HAP-1 (cell line): ENCODE measurements at regions not wholly inside any gene's neighbourhood (a gene's known extent, or its start where the extent isn't known, plus 50 kb on each side); places are given as distances from the start of the nearest gene placed in this dataset.

ENCODE experiments used
- DNase-seq, 2 experiments: peaks; one replicate each; pipeline ENCODE4 v3.0.0-alpha.2; 2016 to 2020; ENCODE audit warnings: low spot score in 2 of 2
- H3K27me3 ChIP-seq: fragments of 250-450 bp; sonication (Bioruptor Pico); 2 replicates; pipeline ENCODE4 v1.5.1; 2020; ENCODE audit warnings: low read depth, mild to moderate bottlenecking, moderate library complexity
- H3K36me3 ChIP-seq: fragments of 250-450 bp; sonication (Bioruptor Pico); replicated peaks from 2 replicates; pipeline ENCODE4 v1.5.1; 2020; ENCODE audit warnings: mild to moderate bottlenecking
- H3K4me1 ChIP-seq: fragments of 250-450 bp; sonication (Bioruptor Pico); 2 replicates; pipeline ENCODE4 v1.5.1; 2020; ENCODE audit warnings: mild to moderate bottlenecking
- H3K4me3 ChIP-seq: fragments of 250-450 bp; sonication (Bioruptor Pico); 2 replicates; pipeline ENCODE4 v1.5.1; 2020; ENCODE audit warnings: mild to moderate bottlenecking, moderate library complexity
- H3K9me3 ChIP-seq: fragments of 250-450 bp; sonication (Bioruptor Pico); 2 replicates; pipeline ENCODE4 v1.5.1; 2020; ENCODE audit warnings: mild to moderate bottlenecking, moderate library complexity
- in situ Hi-C: fragments of 300-500 bp; cut with MboI; formaldehyde crosslinking; loops from 3 replicates; pipeline ENCODE4 v1.14.3; 2020; ENCODE audit warnings: low sequenced_read_pairs, inconsistent platforms, mixed read lengths

DNA sequence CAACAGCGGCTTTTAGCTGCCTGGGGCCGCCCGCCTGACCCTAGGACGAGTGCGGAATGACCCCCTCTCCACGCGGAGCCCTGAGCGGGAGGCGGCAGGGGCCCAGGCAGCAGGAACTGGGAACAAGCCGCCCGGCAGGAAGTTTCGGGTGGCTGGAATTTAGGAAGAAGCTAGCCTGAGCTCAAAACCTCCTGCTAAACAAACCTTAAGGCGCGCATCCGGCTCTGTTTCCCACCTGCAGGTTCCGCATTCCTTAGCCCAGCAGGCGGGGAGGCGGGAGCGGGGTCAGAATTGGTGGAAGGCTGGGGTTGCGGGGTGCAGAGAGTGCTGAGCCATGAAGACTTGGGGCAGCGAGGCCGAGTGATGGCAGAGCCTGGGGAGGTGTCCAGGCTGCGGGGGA, 813.9 kb downstream of the KCNJ18 start:
- DNase-seq, result no peak
- Histone ChIP-seq H3K36me3 (no peaks in the 10 kb centered on the region), H3K4me3 (no peak overlapping the region), H3K27me3 (no peaks in the 10 kb centered on the region), H3K4me1 (no peaks in the 10 kb centered on the region), H3K9me3 (no peaks in the 10 kb centered on the region)
- in situ Hi-C loops, result no loop called here

DNA sequence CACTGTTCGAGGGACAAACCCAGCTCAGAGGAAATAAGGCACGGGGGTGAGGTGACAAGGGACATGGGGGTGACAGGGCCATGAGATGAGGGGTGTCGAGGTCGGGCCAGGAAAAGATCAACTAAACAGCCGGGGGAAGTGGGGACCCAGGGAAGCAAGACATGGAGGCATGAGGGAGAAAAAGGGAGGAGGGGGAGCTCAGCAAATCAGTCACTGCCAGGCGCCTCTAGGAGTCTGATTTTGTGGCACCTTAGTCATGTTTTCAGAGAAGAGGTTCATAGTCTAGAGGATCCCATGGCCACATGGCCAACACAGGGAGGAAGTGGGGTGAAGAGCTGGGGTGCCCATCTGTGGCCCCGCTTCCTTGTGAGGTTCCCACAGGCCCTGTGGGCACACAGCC, 814.5 kb downstream of the KCNJ18 start:
- no peak for DNase-seq

DNA sequence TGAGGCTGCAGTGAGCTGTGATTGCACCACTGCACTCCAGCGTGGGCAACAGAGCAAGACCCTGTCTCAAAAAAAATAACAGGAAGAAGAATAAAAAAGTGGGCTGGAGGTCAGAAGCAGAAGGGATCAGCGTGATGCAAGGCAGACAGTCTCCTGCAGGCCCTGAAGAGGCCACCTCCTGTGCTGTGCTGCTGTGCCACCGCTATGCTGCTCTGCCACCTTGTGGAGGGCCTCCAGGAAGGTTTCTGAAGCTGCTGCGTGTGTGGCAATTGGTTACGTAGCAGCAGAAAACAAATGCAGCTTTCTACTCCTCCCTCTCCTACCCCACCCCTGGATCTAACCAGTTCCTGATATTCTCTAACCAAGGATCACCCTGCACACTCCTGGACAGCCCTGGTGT, 815.5 kb downstream of the KCNJ18 start:
- in situ Hi-C loops, result no loop called here

More for the DNA sequence above, 814.5 kb downstream of the KCNJ18 start:
- H3K9me3 ChIP-seq, result no peaks in the 10 kb centered on the region
- no peaks in the 10 kb centered on the region for H3K36me3 ChIP-seq
- in situ Hi-C loops, result no loop called here
- H3K27me3 ChIP-seq, result no peaks in the 10 kb centered on the region
- H3K4me1 ChIP-seq, result no peaks in the 10 kb centered on the region
- no peak overlapping the region for H3K4me3 ChIP-seq

DNA sequence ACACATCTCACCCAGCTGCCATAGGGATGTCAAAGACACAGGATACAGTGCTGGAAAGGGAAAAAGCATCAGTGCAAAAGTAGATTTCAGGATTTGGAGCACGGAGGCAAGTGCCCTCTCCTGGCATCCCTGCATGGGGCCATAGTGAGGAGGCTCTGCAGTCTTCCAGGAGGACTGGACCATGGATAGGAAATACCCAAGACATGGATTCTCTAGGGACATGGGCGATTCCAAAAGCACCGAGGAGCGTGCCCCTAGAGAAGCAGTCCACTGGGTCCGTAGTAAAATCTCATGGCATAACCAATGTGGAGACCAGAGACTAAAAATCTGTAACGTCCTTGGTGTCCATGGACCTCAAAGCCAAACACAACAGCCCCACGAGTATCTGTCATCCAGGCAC, 818.2 kb downstream of the KCNJ18 start:
- H3K9me3 ChIP-seq, result no peaks in the 10 kb centered on the region
- H3K4me3 ChIP-seq, result no peak overlapping the region
- H3K36me3 ChIP-seq, result no peaks in the 10 kb centered on the region
- H3K4me1 ChIP-seq, result no peaks in the 10 kb centered on the region
- no peaks in the 10 kb centered on the region for H3K27me3 ChIP-seq
- DNase-seq, result no peak
- in situ Hi-C loops, result no loop called here

More for the DNA sequence above, 815.5 kb downstream of the KCNJ18 start:
- H3K9me3 ChIP-seq, result no peaks in the 10 kb centered on the region
- H3K4me3 ChIP-seq, result no peak overlapping the region
- H3K4me1 ChIP-seq, result no peaks in the 10 kb centered on the region
- no peaks in the 10 kb centered on the region for H3K27me3 ChIP-seq
- no peaks in the 10 kb centered on the region for H3K36me3 ChIP-seq
- no peak for DNase-seq

DNA sequence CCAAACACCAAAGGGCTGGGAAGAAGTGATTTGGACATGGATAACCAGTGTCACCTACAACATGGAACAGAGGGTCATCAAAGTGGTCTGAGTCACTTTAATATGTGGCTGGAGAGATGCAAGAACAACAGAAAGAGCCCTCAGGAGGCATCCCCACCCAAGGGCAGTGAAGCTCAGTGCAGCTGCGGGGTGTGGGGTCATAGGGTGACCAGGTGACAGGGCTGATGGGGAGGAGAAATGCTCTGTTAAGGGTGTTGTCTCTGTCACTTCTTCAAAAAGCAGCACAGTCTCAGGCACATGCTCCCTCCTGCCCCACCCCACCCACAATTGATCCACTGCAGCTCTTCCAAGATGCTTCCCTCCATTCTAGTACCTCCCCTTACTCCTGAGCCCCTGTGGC, 819.1 kb downstream of the KCNJ18 start:
- no peaks in the 10 kb centered on the region for H3K36me3 ChIP-seq
- no peak for DNase-seq
- no peaks in the 10 kb centered on the region for H3K4me1 ChIP-seq
- H3K9me3 ChIP-seq, result no peaks in the 10 kb centered on the region
- no peak overlapping the region for H3K4me3 ChIP-seq
- H3K27me3 ChIP-seq, result no peaks in the 10 kb centered on the region
- in situ Hi-C loops, result no loop called here

DNA sequence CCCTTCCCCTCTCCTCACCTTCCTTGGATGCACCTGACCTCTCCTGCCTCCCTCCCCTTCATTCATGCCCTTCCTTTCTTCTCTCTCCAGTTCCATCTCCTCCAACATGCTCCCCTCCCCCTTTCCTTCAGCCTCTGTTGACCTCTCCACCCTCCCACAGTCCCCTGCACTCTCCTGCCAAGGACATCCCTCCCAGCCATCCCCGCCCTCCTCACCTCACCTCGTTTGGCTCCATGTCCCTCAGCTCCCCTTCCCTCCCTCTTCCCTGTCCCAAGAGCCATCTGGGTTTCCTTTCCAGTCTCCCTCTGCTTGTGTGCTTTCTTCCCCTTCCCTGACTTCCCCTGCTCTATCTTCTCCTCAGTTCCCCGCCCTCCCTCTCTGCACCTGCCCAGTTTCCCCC, 819.7 kb downstream of the KCNJ18 start:
- H3K36me3 ChIP-seq, result no peaks in the 10 kb centered on the region
- H3K9me3 ChIP-seq, result no peaks in the 10 kb centered on the region
- in situ Hi-C loops, result no loop called here
- DNase-seq, result no peak
- H3K27me3 ChIP-seq, result no peaks in the 10 kb centered on the region
- no peaks in the 10 kb centered on the region for H3K4me1 ChIP-seq
- H3K4me3 ChIP-seq, result no peak overlapping the region

DNA sequence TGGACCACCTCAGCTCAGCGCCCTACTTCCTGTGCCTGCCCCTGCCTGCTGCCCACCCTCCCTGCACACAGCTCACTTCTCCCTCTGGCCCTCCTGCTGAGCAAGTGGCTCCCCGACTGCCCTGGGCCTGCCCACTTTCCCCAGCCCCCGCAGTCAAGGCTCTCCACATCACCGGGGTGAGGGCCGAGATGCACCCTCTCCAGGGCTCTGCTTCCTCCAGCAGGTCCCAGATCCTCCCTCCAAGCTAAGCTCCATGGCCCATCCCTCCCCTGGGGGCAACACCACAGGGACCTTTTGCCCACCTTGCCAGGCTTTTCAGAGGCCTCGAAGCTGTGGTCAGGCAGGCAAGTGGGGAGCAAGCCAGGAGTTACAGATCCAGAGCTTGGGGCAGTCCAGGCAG, 820.2 kb downstream of the KCNJ18 start:
- H3K27me3 ChIP-seq, result no peaks in the 10 kb centered on the region
- no peak overlapping the region for H3K4me3 ChIP-seq
- no peaks in the 10 kb centered on the region for H3K9me3 ChIP-seq
- in situ Hi-C loops, result no loop called here
- no peaks in the 10 kb centered on the region for H3K4me1 ChIP-seq
- H3K36me3 ChIP-seq, result no peaks in the 10 kb centered on the region
- no peak for DNase-seq

DNA sequence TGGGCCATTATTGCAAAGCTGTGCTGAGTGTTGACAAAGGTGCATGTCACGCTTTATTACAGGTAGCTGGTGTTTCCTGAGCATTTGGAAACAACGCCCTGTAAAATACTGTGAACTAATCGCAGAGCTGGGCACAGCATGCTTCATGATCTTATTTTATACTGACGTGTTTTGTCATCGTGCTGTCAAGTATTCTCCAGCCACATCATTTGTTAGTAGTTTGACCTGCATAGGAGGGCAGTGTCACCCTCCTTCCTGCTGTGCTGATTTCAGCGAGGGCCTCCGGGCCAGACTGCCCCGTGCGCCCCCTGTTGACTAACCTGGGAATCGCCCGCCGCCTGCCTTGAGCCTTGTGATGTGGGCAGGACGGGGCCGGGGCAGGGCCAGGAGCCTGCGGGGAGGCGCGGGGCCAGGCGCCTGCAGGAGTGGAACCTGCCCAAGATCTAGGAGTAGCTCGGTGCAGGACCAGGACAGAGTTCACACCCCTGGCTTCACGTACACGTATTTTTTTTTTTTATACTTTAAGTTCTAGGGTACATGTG, 820.7 kb downstream of the KCNJ18 start:
- Histone ChIP-seq H3K4me3 (no peak overlapping the region), H3K9me3 (no peaks in the 10 kb centered on the region), H3K36me3 (no peaks in the 10 kb centered on the region), H3K4me1 (no peaks in the 10 kb centered on the region), H3K27me3 (no peaks in the 10 kb centered on the region)
- no peak for DNase-seq
- in situ Hi-C loops, result no loop called here

DNA sequence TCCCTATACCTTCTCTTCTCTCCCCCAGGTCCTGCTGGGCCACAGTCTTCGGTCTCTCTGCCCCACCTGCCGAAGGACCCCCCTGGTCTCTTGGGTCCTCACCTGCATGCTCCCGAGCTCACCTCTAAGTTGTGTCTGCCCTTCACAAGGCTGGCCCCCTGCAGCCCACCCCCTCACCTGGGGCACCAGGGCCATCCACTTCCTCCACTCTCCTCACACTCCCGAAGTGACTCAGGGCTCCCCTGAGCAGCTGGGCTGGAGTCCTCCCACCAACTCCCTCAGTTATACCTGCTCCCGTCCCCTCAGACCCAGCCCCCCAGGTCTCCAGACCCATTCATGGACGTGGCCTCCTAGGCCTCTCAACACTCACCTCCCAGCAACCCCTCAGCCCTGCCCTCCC, 822.0 kb downstream of the KCNJ18 start:
- in situ Hi-C loops, result no loop called here
- Histone ChIP-seq H3K9me3 (no peaks in the 10 kb centered on the region), H3K4me3 (no peak overlapping the region)

DNA sequence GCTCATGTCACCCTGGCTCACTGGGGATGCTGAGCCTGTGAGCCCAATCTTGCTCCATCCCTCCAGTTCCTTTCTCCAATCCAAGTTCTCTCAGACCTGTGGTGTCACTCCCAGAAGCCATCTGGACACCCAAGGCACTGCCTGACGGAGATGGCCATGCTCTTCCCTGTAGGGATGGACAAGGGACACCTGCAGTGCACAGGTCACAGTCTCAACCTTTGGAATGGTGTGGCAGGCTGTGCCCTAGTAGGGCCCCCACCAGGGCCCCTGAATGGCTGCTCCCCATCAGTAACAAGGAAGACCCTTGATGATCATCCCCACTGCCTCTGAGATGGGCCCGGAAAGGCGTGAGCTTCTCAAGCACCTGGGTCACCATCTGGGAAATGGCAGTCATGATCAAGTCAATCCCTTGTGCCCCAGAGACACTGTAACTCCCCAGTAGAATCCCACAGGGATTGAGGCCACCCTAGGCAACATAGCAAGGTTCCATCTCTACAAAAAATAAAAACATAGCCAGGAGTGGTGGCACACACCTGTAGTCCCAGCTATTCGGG, 822.5 kb downstream of the KCNJ18 start:
- H3K4me1 ChIP-seq, result no peaks in the 10 kb centered on the region
- DNase-seq, result no peak
- no peaks in the 10 kb centered on the region for H3K27me3 ChIP-seq
- no peaks in the 10 kb centered on the region for H3K9me3 ChIP-seq
- H3K36me3 ChIP-seq, result no peaks in the 10 kb centered on the region
- H3K4me3 ChIP-seq, result no peak overlapping the region
- in situ Hi-C loops, result no loop called here

More for the DNA sequence above, 822.0 kb downstream of the KCNJ18 start:
- H3K4me1 ChIP-seq, result no peaks in the 10 kb centered on the region
- no peaks in the 10 kb centered on the region for H3K36me3 ChIP-seq
- DNase-seq, result no peak
- no peaks in the 10 kb centered on the region for H3K27me3 ChIP-seq

DNA sequence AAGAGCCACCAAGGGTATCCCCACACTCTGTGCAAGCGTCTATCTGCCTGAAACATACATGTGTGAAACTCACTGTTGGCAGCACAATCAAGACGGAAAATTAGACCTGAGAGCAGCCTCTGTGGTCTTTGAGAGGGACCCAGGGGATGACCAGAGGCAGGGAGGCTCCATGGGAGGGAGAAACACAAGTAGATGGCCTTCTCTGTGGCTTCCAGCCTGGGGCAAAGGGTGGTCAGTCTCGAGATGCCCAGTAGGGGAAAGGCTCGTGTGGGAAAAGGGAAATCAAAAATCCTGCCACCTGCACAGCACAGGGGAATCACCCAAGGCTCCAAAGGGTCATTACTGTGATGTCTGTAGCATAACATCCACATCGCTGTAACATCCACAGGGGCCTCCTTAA, 823.3 kb downstream of the KCNJ18 start:
- no peaks in the 10 kb centered on the region for H3K36me3 ChIP-seq
- in situ Hi-C loops, result no loop called here
- H3K4me3 ChIP-seq, result no peak overlapping the region
- no peaks in the 10 kb centered on the region for H3K4me1 ChIP-seq
- H3K9me3 ChIP-seq, result no peaks in the 10 kb centered on the region
- DNase-seq, result no peak
- no peaks in the 10 kb centered on the region for H3K27me3 ChIP-seq

DNA sequence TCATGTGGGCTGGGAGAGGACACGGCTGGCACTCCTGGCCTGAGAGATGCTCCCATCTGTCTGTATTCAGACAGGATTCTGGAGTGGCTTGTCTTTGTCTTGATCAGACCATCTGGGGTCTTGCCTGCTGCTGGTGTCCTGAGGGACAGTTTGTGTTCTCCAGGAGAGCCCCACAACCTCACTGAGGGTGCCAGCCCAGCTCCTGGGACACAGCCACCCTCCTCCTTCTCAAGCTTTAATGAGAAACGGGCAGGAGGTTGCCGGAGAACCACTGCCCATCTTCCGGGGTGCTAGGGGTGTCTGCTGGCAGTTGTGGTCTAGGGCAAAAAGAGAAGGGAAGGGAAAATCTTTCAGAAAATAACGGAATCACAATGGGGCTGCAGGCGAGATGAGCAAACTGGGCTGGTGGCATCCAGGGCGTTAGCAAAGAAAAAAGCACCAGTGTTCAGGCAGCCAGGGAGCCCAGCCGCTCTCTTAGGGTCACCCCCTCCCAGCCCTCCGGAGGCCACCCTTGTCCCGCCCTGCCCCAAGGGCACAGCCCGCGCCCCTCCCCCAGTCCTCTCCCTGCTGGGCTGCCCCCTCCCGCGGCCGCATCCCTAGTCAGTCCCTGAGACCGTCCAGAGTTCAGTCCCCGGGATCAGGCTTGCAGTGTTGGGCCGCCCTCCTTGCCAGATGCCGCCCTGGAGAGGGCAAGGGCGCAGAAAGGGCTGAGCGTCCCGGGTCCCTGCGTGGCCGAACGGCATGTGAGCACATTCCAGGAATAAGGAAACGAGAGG, 824.7 kb downstream of the KCNJ18 start:
- DNase-seq, result no peak
- in situ Hi-C loops, result no loop called here
- Histone ChIP-seq H3K9me3 (no peaks in the 10 kb centered on the region), H3K27me3 (no peaks in the 10 kb centered on the region), H3K4me1 (no peaks in the 10 kb centered on the region), H3K4me3 (no peak overlapping the region), H3K36me3 (no peaks in the 10 kb centered on the region)

DNA sequence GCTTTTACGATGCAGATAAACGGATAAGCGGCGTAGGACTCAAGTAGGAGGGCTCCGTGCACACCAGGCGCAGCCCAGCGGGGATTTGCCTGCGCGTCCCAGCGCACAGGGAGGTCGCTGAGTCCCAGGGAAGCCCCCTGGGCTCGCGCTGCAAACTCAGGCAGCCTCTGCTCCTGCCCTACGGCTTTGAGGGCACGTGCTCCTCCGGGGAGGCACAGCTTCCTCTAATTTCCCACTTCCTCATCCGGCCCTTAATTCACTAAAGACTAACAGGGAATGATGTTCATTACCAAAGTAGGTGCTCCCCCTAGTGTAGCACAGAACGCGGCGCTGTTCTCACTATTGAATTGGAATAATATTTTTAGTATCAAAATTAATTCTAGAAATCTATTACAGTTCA, 825.4 kb downstream of the KCNJ18 start:
- no peaks in the 10 kb centered on the region for H3K27me3 ChIP-seq
- H3K9me3 ChIP-seq, result no peaks in the 10 kb centered on the region
- no peaks in the 10 kb centered on the region for H3K4me1 ChIP-seq
- H3K36me3 ChIP-seq, result no peaks in the 10 kb centered on the region
- in situ Hi-C loops, result no loop called here
- H3K4me3 ChIP-seq, result no peak overlapping the region
- no peak for DNase-seq

DNA sequence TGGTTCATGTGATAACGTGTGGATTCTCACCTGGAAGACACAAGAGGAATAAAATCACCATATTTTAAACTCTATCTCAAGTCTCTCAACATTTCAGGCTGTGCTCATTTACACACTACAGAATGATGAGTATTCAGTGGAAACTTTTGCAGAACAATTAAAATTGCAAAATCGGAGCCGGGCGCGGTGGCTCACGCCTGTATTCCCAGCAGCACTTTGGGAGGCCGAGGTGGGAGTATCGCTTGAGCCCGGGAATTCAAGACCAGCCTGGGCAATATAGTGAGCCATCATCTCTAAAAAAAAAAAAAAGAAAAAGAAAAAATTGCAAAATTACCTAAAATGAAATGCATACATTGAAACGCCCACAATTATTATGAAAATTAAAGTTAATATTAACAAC, 825.9 kb downstream of the KCNJ18 start:
- DNase-seq, result no peak
- H3K27me3 ChIP-seq, result no peaks in the 10 kb centered on the region
- in situ Hi-C loops, result no loop called here

More for the DNA sequence above, 825.9 kb downstream of the KCNJ18 start:
- Histone ChIP-seq H3K4me3 (no peak overlapping the region), H3K9me3 (no peaks in the 10 kb centered on the region), H3K36me3 (no peaks in the 10 kb centered on the region), H3K4me1 (no peaks in the 10 kb centered on the region)
